ENCODE measurements at regions not wholly inside any gene's neighbourhood (a gene's known extent, or its start where the extent isn't known, plus 50 kb on each side); places are given as distances from the start of the nearest gene placed in this dataset.

- BruUV-seq (replicated peaks): no TSS peak
- Histone ChIP-seq H3K36me3 (ENCODE audit: insufficient read depth, low read length) (no peaks in the 10 kb centered on the region), H3K79me2 (ENCODE audit: insufficient read depth, low read depth, low read length) (no peaks in the 10 kb centered on the region), H2AFZ (ENCODE audit: low read length) (no peak overlapping the region), H3K4me3 (ENCODE audit: low read depth, low read length, poor library complexity, severe bottlenecking) (no peak overlapping the region), H3K4me1 (ENCODE audit: insufficient read depth, low read length, poor library complexity, severe bottlenecking) (no peaks in the 10 kb centered on the region), H4K20me1 (ENCODE audit: insufficient read depth, low read length) (no peaks in the 10 kb centered on the region), H3K9me2 (ENCODE audit: insufficient read depth, low read length) (no peaks in the 10 kb centered on the region), H3K4me2 (ENCODE audit: low read length) (no peak overlapping the region), H3K27ac (ENCODE audit: low read depth, low read length, poor library complexity, severe bottlenecking) (no peak overlapping the region), H3K9me3 (ENCODE audit: low read length) (no peaks in the 10 kb centered on the region)
- DNase-seq (ENCODE audit: low spot score): no peak
- CTCF ChIA-PET (ENCODE audit: unreplicated experiment): no interaction called here
- intact Hi-C loops (cut with micrococcal nuclease; ENCODE audit: unreplicated experiment): no loop called here
- POLR2A ChIA-PET: no interaction called here
- no peak for TF ChIP-seq CTCF (conservative IDR thresholded peaks at IDR 0.05; ENCODE audit: low read length)
- no peak for TF ChIP-seq EZH2phosphoT487 (IDR thresholded peaks at IDR 0.05; ENCODE audit: borderline replicate concordance, low read depth, low read length)
Measured at GRCh38 chr1:218759795-218760194, 413.9 kb upstream of the LYPLAL1 start.

GRCh38 chr1:218760601-218761570, 412.8 kb upstream of the LYPLAL1 start:
- CTCF ChIA-PET (ENCODE audit: unreplicated experiment): no interaction called here

More at GRCh38 chr1:218760601-218761570, 412.8 kb upstream of the LYPLAL1 start:
- Histone ChIP-seq H3K9me3 (ENCODE audit: low read length) (no peaks in the 10 kb centered on the region), H4K20me1 (ENCODE audit: insufficient read depth, low read length) (no peaks in the 10 kb centered on the region), H3K4me1 (ENCODE audit: insufficient read depth, low read length, poor library complexity, severe bottlenecking) (no peaks in the 10 kb centered on the region), H3K27ac (ENCODE audit: low read depth, low read length, poor library complexity, severe bottlenecking) (no peak overlapping the region), H3K79me2 (ENCODE audit: insufficient read depth, low read depth, low read length) (no peaks in the 10 kb centered on the region), H3K36me3 (ENCODE audit: insufficient read depth, low read length) (no peaks in the 10 kb centered on the region), H3K4me3 (ENCODE audit: low read depth, low read length, poor library complexity, severe bottlenecking) (no peak overlapping the region), H3K9me2 (ENCODE audit: insufficient read depth, low read length) (no peaks in the 10 kb centered on the region), H2AFZ (ENCODE audit: low read length) (no peak overlapping the region), H3K4me2 (ENCODE audit: low read length) (no peak overlapping the region)
- intact Hi-C loops (cut with micrococcal nuclease; ENCODE audit: unreplicated experiment): no loop called here
- no TSS peak for BruUV-seq (replicated peaks)
- POLR2A ChIA-PET: no interaction called here
- DNase-seq (ENCODE audit: low spot score): no peak
- no peak for TF ChIP-seq EZH2phosphoT487 (IDR thresholded peaks at IDR 0.05; ENCODE audit: borderline replicate concordance, low read depth, low read length)
- no peak for TF ChIP-seq CTCF (conservative IDR thresholded peaks at IDR 0.05; ENCODE audit: low read length)

Data from OCI-LY7 (cell line).